GM13976 (cell line): ENCODE measurements at regions not wholly inside any gene's neighbourhood (a gene's known extent, or its start where the extent isn't known, plus 50 kb on each side); places are given as distances from the start of the nearest gene placed in this dataset.

Experiments
- DNase-seq: peaks from one replicate; pipeline ENCODE4 v3.0.0; 2012; ENCODE audit warnings: low spot score
- in situ Hi-C: fragments of 300-500 bp; cut with MboI; formaldehyde crosslinking; loops from one replicate; pipeline ENCODE4 v1.12.0; 2022; ENCODE audit warnings: low sequenced_read_pairs, mixed read lengths, inconsistent platforms; ENCODE audit not compliant: unreplicated experiment
- TF ChIP-seq, protein P1 (sequence below): IDR thresholded peaks from 2 replicates; pipeline ENCODE4 v1.5.1; 2012; ENCODE audit warnings: borderline replicate concordance, mild to moderate bottlenecking; ENCODE audit not compliant: insufficient read depth; ENCODE audit errors: extremely low read depth, missing control alignments, control extremely low read depth

DNA sequence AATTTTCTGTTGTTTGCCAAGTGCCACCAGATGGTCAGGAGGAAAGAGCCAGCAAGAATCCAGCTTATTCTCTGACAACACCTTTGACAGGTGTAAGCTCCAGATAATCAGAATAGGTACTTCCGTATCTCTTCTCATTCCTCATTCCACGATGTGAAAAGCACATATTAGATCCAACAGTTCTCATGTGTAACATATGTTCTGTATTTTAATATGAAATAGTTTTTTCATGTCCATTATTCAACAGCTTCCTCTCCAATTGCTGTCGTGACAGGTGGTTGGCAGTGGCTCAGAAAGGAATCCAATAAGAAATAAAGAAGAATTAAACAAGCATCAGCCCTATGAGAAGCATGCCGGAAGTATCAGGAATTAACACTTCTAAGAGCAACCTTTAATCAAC, 1624.7 kb downstream of the MRPL39 start:
- no peak for DNase-seq
- in situ Hi-C loops: no loop called here
- TF ChIP-seq, protein P1, sequence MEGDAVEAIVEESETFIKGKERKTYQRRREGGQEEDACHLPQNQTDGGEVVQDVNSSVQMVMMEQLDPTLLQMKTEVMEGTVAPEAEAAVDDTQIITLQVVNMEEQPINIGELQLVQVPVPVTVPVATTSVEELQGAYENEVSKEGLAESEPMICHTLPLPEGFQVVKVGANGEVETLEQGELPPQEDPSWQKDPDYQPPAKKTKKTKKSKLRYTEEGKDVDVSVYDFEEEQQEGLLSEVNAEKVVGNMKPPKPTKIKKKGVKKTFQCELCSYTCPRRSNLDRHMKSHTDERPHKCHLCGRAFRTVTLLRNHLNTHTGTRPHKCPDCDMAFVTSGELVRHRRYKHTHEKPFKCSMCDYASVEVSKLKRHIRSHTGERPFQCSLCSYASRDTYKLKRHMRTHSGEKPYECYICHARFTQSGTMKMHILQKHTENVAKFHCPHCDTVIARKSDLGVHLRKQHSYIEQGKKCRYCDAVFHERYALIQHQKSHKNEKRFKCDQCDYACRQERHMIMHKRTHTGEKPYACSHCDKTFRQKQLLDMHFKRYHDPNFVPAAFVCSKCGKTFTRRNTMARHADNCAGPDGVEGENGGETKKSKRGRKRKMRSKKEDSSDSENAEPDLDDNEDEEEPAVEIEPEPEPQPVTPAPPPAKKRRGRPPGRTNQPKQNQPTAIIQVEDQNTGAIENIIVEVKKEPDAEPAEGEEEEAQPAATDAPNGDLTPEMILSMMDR: no peak

GRCh38 chr21:23977971-23978370, 1629.3 kb downstream of the MRPL39 start:
- DNase-seq: no peak
- in situ Hi-C loops: no loop called here
- TF ChIP-seq, protein P1: no peak

DNA sequence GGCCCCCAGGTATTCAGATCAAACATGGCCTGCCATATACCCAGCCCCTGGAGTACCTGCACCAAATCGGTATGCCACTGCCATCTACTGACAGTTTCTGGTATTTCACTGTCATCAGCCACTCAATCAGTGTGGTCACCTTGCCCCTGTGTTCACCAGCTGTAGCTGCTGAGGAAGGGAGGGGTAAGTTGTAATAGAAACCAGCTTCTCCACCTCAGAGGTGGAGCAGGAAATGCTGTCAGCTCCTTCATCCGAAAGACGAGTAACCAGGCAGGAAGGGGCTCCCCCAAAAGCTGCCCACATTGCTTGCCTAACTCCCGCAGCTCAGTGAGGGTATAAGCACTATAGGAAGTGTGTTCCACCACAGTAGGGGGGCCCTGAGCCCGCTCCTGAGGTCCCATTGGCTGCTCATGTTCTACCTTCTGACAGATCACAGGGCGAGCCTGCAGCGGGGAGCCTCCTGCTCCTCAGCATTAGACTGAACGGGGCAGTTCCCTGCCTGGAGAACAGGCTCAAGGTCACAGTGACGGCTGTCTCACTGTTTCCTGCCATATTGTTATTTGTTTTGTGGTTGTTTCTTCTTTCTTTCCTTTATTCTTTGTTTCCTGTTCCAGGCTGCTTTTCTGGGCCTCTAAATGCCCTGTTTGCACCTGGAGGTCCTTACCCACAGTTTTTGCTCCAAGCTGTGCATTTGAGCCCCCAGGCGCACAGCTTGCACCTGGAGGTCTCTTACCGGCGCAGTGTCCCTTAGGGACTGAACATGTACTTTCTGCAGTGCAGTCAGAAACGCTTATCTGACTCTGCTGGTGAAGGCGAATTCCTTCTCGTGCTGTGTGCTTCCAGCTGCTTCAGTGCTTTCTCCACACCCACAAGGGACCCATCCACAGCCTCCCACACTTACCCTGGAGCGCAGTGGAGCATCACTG, 1638.3 kb downstream of the MRPL39 start:
- in situ Hi-C loops: no loop called here
- TF ChIP-seq, protein P1: peak; percentile 57
- peak; percentile 32 for DNase-seq

DNA sequence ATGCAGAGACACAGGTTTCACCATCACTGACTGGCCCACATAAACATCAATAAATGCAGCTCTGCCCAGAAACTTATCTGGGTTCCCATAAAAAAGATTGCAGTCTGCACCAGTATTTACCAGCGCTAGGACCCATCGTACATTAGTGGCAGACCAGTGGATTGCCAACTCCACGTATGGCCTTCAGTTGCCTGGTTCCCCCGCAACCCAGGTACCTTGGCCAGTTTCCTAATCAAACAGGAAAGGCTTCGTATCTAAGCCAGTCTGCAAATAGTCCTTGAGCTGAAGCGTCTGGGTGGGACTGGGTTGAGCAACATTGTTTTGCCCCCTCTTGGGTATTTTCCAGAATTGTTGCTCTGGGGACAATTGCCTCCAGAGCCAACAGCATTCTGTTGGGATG, 1639.3 kb downstream of the MRPL39 start:
- in situ Hi-C loops: no loop called here
- no peak for DNase-seq
- TF ChIP-seq, protein P1: no peak

DNA sequence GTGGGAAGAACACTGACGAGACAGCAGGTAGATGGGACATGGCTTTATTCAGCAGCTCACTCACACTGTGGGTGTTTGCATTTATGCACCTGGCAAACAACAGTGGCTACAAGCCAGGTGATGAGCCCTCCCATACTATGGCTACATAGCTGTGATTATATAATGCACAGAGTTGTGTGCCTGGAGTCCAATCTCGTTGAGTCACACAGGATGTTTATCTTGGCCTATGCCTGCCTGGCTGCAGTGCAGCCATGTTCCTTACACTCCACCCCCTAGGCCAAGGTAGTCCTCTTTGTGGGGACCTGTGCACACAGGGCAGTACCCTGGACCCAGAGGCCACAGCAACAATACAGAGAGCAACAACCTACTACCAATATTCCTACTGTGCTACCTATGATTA, 1643.8 kb downstream of the MRPL39 start:
- in situ Hi-C loops: no loop called here
- no peak for DNase-seq
- TF ChIP-seq, protein P1: no peak

DNA sequence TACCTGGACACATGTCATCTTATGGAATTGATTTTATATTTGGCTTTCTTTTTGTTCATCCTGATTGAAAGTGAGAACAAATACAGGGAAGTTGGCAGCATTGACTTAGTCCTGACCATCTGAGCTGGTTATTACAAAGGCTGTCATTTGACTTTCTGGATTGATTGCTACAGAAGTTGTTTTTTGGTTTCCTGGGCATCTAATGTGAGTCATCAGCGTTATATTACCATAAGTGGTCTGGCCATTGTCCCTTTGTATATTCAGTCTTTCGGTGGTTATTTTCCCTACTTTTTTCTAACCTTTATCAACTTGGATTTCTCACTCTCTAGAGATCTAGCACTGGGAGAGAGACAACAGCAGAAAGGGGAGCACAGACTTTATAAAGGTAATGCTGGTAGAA, 1646.5 kb downstream of the MRPL39 start:
- in situ Hi-C loops: no loop called here
- DNase-seq: no peak
- TF ChIP-seq, protein P1: no peak
